SHP77 (cell line): ENCODE measurements at regions not wholly inside any gene's neighbourhood (a gene's known extent, or its start where the extent isn't known, plus 50 kb on each side); places are given as distances from the start of the nearest gene placed in this dataset.
"Not testable (repeated sequence)": the region's sequence is repeated elsewhere in the genome, so short reads cannot be mapped to it uniquely, and the experiment has no call there.

Experiments used
- DNase-seq, 2 experiments: peaks; one replicate each; lab custom pipeline; 2025; lab: John Stamatoyannopoulos, UW

- not testable (repeated sequence) for DNase-seq
Observed at GRCh38 chr2:185988907-185989306, 250.3 kb downstream of the FSIP2 start.

DNA sequence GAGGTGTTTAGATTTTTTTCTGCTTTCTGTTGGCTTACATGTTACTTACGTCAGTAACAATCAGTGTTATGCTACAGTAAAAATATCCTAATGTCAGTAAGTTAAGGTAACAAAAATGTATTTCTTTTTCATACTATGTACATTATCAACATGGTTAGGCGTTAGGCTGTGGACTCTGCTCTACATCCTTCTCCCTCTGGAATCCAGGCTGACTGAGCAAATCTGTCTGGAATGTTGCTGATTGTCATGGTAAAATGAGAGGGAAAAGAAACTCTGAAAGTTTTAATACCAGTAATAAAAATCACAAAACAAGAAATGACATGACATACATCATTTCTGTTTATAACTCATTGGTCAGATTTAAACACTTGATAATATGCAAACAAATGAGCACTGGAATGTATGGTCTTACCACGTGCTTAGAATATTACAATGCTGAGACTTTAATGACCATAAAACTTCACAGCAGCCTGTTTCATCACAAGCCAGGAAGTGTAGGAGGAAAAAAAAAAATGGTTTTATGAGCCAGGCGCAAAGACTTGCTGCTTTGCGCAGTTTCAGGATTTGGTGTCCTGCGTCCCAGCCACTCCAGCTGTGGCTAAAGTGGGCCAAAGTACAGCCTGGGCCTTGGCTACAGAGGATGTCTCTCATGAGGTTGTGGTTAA, 252.4 kb downstream of the FSIP2 start:
- DNase-seq: no peak

DNA sequence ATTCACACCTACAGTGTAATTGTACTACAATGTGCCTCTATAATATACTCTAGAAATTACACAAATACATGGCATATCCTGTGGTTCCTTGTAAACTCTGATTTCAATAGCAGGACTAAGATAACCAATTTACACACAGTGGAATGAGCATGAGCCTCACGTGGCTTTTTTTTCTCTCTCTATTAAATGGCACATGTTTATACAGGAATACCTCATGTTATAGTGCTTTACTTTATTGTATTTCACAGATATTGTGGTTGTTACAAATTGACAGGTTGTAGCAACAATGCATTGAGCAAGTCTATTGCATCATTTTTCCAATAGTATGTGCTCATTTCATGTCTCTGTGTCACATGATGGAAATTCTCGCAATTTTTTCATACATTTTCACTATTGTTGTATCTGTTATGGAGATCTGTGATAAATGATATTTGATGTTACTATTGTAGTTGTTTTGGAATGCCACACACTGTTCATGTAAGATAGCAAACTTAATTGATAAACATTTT, 260.0 kb downstream of the FSIP2 start:
- no peak for DNase-seq

GRCh38 chr2:186009341-186009740, 270.7 kb downstream of the FSIP2 start:
- no peak for DNase-seq

DNA sequence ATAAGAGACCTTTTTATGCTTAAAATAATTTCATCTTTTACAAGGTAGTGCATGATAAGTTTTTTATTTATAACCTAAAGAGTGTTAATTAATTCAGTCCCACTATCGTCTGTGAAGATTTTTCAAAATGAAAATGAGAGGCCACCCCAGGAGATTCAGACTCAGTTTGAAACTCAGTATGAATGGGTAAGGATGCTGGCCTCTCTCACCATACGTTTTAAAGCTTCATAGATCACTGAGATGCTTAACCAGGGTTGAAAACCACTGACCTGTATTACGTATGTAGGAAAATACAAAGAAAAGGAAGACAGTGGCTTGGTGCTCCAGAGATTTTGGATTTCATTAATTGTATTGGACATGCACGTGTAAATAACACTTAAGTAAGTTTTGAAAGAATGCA, 278.7 kb downstream of the FSIP2 start:
- DNase-seq: no peak

DNA sequence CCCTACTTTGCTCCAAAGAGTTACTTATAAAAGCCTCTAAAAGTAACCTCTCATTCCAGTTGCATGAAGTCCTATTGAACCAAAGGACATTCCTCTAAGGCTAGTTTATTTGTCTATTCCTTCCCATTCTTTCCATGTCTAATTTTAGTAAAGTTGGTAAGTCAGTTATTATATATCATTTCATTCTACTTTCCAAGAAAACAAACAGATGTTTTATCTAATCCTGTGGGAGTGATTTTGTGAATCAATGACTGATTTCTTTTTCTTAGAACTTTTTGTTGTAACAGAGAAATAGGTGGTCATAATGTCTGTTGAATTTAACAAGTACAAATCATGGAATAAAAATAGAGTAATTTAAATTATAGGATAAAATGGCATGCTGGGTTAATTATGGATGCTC, 286.3 kb downstream of the FSIP2 start:
- no peak for DNase-seq

- no peak for DNase-seq
Observed at GRCh38 chr2:186027922-186028321, 289.3 kb downstream of the FSIP2 start.

DNA sequence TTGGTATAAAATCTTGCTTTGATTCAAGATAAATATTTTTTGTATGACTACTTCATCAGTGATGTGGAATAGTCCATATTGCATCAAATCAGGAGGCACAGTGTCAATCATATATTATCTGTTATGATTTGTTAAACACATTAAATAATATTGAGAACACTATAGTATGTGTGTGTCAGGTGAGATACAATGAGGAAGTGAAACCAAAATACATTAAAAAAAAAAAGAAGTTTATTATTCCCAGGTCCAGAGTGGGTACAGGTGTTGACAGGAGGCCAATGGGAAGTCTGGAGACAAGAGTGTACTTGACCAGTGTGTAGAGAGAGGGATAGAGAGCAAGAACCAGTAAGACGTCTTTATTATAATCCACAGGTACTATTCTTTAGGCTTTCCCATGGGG, 292.6 kb downstream of the FSIP2 start:
- DNase-seq: no peak

DNA sequence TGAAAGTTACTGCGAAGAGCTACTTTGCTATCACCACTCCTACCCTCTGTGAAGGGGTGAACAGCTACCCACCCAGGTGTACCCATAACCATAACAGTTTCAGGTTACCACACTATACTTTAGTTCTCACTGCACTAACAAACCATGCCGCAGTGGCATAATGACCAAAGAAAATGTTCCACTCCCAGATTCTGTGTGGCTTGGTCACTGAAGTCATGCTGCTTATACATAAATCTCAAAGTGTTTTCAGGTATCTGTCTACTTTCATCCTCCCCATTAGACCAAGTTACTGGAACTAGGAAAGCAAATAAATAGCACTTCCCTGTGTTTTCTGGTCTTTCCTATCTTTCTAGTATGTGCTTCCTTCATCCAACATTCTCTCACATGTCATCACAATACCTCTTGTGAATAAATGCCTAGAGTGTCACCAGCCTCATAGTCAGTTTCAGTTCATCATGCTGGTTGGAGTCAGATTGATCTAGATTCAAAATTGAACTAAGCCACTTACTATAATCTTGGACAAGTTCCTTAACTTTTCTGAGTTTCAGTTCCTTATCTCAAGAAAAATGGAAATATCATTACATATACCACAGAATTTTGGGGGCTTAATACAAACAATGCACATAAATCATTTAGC, 293.6 kb downstream of the FSIP2 start:
- DNase-seq: no peak

DNA sequence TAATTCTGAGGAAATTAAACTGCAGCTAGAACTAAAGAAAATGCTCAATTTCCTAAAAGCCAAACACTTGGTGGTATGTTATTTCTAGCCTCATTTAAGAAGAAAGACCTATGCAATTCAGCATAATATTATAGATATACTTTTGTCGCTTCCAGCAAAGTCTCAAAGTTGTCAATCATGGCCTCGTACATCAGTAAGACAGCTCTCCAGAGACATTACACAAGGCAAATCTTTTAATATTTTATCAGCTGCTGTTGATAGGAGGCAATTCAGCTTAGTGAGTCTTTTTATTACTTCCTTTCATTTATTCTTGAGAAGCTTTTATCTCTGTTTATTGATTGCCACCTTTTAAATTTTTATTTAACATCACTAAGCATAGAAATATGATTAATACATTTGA, 294.3 kb downstream of the FSIP2 start:
- no peak for DNase-seq

DNA sequence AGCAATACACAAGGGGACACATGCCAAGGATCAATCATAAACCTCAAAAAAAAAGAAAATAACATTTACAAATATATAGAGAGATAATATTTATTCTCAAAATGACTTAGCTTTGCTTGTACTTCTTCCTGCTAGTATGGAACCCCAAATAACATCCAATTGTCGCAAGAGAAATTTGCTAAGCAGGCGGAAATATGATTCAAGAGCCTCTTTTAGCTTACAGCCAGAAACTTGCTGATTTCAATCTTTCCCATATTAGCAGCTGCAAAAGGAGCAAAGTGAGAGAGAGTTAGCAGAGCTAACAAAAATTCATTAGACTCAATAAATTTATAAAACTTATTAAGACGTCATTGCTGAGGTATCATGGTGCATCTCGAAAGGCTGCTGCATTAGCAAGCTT, 294.9 kb downstream of the FSIP2 start:
- DNase-seq: no peak

DNA sequence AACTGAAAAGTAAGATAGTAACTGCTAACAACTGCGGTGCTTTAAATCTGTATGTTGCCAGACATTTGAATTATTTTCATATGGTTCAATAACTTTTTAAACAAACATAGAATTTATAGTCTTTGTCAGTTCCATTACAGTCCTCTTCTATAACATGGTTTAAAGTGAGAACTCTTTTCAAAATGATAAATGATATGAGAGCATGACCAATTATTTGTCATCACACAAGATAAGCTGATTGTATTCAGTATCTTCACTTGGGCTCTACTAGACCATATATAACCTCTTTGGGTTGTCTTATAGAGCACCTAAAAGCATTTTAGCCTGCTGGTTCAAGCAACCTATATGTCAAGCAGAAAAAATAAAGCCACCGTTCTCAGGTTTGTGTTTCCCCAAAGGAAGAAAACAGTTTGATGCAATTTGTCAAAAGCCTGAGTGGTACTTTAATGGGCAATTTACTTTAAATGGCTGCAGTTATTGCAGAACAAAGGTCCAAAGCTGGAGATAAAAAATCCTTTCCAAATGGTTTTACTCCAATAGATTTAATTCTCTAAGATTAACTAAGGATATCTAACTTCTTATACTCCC, 298.4 kb downstream of the FSIP2 start:
- DNase-seq: no peak

- DNase-seq: no peak
Observed at GRCh38 chr2:186042207-186043028, 303.8 kb downstream of the FSIP2 start.

- DNase-seq: no peak
Observed at GRCh38 chr2:186044761-186045160, 306.2 kb downstream of the FSIP2 start.

DNA sequence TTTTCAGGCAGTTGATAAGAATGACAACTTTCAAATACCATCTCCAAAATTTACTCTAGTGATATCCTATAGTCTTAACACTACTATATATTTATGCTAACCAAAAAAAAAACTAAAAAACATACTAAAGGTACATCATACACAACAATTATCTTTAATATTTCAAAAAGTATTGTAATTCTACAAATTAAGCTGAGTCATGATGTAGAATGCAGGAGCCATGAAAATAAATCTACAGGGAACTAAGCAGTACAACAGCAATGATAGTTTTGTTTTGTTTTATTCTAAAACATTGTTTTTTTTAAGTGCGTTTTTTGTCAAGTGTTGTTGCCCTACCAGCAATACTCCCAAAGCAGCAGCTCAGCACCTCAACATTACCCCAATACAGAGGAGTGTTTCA, 314.3 kb downstream of the FSIP2 start:
- DNase-seq: no peak

- DNase-seq: no peak
Observed at GRCh38 chr2:186058614-186059013, 320.0 kb downstream of the FSIP2 start.

- peak; percentile 6 to 20 for DNase-seq
Observed at GRCh38 chr2:186059096-186059495, 320.5 kb downstream of the FSIP2 start.

DNA sequence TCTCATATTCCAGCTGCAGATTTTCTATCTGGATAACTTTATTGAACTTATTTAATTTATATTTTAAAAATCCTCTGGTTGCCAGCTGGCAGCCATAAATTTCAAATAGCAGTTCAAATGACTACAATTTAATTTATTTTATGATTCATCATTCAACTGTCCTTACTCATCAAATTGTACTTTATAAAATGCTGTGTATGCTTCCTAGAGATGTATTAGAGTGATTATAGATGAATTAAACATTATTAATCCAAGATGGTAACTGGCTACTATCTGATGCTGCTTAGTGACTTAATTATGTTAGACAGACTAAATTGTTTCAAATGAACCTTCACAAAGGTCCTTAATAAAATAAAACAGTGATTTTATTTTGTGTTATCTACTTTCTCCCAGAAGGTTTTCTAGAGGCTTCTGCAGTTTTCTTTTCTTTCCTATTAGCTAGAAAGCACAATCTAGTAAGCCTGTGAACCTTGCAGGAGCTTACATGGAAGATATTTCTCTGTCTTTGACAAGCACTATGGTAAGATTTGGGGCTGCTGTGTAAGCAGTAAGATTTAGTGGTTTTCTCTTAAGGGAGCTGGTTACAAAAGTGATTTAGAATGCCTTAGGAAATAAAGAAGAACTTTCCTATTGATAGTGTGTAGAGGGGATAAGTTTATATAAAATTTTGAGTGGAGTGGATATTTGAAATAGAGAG, 322.3 kb downstream of the FSIP2 start:
- DNase-seq: no peak

DNA sequence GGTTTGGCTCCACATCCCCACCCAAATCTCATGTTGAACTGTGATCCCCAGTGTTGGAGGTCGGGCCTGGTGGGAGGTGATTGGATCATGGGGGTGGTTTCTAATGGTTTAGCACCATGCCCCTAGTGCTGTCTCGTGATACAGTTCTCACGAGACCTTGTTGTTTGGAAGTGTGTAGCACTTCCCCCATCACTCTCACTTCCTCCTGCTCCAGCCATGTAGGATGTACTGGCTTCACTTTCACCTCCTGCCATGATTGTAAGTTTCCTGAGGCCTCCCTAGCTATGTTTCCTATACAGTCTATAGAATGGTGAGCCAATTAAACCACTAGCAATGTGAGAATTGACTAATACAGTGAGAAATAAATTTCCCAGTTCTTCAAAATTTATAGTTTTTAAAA, 325.9 kb downstream of the FSIP2 start:
- no peak for DNase-seq

DNA sequence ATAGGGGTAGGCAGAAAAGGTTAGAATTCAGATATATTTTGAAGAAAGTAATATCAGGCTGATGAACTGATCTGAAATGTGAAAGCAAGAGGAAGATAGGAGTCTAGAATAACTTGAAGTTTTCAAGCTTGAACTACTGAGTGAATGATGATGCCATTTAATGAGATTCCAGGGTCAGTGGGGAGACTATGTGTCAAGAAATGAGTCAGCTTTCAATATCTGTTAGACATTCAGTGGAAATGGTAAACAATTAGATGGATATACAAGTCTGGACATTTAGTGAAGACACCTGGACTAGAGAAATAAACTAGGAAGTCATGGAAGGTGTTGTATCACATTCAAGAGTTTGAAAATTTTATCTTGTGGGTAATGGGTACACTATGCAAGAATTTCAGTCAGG, 326.9 kb downstream of the FSIP2 start:
- no peak for DNase-seq

DNA sequence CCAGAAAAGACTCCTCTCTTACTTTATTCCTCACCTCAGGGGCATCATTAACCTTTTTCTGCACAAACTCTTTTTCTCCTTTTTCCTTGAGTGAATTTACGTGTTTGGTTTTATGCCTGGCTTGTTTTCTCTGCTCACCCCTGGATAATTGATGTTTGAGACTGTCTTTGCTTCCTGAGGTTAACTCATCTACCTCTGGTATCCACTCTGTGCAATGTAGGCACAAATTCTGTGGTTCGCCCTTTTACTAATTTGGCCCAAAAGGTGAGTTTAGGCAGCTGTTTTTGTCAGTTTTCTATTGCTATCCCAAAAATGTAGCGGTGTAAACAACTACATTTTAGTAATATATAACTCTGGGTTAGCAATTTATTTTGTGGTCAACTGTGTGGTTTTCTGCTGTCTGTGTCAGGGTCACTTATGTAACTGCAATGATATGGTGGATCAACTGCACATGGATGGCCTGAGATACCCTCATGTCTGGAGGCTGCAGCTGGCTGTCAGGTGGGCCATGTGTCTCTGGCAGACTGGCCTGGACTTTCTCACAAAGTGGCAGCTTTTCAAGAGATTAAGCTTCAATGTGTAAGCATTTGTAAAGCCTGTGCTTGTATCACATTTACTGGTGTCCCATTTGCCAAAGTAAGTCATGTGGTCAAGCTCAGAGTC, 329.7 kb downstream of the FSIP2 start:
- no peak for DNase-seq
